ENCODE measurements at regions not wholly inside any gene's neighbourhood (a gene's known extent, or its start where the extent isn't known, plus 50 kb on each side); places are given as distances from the start of the nearest gene placed in this dataset.

DNA sequence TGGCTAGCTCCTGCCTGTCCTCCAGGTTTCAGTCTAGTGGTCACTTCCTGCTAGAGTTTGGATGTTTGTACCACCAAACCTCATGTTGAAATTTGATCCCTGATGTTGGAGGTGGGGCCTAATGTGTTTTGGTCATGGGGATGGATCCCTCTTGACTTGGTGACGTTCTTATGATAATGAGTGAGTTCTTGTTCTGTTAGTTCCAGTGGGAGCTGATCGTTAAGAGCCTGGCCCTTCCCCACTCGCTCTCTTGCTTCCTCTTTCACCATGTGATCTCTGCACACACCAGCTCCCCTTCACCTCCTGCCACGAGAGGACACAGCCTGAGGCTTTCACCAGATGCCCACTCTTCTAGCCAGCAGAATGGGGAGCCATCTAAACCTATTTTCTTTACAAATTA is 86.8 kb upstream of the SCEL start:
- TF ChIP-seq, protein P1, sequence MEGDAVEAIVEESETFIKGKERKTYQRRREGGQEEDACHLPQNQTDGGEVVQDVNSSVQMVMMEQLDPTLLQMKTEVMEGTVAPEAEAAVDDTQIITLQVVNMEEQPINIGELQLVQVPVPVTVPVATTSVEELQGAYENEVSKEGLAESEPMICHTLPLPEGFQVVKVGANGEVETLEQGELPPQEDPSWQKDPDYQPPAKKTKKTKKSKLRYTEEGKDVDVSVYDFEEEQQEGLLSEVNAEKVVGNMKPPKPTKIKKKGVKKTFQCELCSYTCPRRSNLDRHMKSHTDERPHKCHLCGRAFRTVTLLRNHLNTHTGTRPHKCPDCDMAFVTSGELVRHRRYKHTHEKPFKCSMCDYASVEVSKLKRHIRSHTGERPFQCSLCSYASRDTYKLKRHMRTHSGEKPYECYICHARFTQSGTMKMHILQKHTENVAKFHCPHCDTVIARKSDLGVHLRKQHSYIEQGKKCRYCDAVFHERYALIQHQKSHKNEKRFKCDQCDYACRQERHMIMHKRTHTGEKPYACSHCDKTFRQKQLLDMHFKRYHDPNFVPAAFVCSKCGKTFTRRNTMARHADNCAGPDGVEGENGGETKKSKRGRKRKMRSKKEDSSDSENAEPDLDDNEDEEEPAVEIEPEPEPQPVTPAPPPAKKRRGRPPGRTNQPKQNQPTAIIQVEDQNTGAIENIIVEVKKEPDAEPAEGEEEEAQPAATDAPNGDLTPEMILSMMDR (IDR thresholded peaks at IDR 0.05), result no peak
- TF ChIP-seq POLR2A (IDR thresholded peaks at IDR 0.05), result no peak

Measured in body of pancreas (tissue), 4 donors.